ENCODE measurements at regions not wholly inside any gene's neighbourhood (a gene's known extent, or its start where the extent isn't known, plus 50 kb on each side); places are given as distances from the start of the nearest gene placed in this dataset.

DNA sequence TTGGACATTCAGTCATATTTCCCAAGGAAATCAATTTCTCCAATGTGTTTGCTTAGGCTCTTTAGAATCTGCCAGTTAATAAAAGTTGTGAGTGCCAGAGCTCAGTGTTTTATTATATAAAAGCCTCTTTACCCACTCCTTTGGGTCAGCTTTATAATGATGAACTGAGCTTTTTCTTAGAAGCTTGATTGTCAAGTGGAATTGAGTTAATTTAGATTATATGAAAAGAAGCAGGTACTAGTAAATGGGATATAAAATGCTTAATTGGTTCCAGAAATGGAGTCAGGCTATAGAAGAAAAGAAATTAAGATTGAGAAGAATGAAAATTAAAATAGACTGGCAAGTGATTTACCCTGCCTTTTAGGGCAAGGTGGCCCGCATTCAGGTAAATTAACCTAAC is 363.2 kb downstream of the SLITRK6 start:
- TF ChIP-seq, protein P1, sequence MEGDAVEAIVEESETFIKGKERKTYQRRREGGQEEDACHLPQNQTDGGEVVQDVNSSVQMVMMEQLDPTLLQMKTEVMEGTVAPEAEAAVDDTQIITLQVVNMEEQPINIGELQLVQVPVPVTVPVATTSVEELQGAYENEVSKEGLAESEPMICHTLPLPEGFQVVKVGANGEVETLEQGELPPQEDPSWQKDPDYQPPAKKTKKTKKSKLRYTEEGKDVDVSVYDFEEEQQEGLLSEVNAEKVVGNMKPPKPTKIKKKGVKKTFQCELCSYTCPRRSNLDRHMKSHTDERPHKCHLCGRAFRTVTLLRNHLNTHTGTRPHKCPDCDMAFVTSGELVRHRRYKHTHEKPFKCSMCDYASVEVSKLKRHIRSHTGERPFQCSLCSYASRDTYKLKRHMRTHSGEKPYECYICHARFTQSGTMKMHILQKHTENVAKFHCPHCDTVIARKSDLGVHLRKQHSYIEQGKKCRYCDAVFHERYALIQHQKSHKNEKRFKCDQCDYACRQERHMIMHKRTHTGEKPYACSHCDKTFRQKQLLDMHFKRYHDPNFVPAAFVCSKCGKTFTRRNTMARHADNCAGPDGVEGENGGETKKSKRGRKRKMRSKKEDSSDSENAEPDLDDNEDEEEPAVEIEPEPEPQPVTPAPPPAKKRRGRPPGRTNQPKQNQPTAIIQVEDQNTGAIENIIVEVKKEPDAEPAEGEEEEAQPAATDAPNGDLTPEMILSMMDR (IDR thresholded peaks at IDR 0.05) = no peak
- no peak for TF ChIP-seq POLR2A (IDR thresholded peaks at IDR 0.05)

Measured in tibial nerve (tissue), 3 donors.